GM12878 (cell line): ENCODE measurements at regions not wholly inside any gene's neighbourhood (a gene's known extent, or its start where the extent isn't known, plus 50 kb on each side); places are given as distances from the start of the nearest gene placed in this dataset.
"Not testable (repeated sequence)": the region's sequence is repeated elsewhere in the genome, so short reads cannot be mapped to it uniquely, and the experiment has no call there.

Experiments
- ATAC-seq: fragments of 200-7000 bp; cut with Tn5 transposase; 3 replicates; pipeline ENCODE4 v1.9.1; 2020; ENCODE audit warnings: mild to moderate bottlenecking, moderate library complexity
- BruUV-seq: library from RNA; stranded (reverse); fragments of 400-500 nt; replicated peaks from 2 replicates; lab custom pipeline; 2021; lab: Mats Ljungman, UMichigan
- CTCF ChIA-PET: fragments of 300-600 bp; sonication (Branson Sonifier 250); formaldehyde crosslinking; extraction: SDS; loops from one replicate; lab custom pipeline; 2021; ENCODE audit warnings: inconsistent platforms; lab: Yijun Ruan, JAX
- POLR2A ChIA-PET: fragments of 350-600 bp; formaldehyde crosslinking; extraction: SDS; loops from one replicate; lab custom pipeline; 2021; ENCODE audit warnings: inconsistent platforms; lab: Charles Lee
- RAD21 ChIA-PET: fragments of 300-600 bp; sonication (Branson Sonifier 250); formaldehyde crosslinking; loops from one replicate; lab custom pipeline; 2023; ENCODE audit warnings: antibody characterized with exemption; ENCODE audit not compliant: unreplicated experiment; lab: Charles Lee
- SMC1A ChIA-PET: fragments of 300-600 bp; sonication (Branson Sonifier 250); formaldehyde crosslinking; loops from one replicate; lab custom pipeline; 2023; ENCODE audit not compliant: unreplicated experiment, uncharacterized antibody; lab: Charles Lee
- DNase-seq: peaks from one replicate; pipeline ENCODE4 v3.0.0-alpha.2; 2011; ENCODE audit warnings: low read depth, low spot score
- FAIRE-seq: peaks from 3 replicates; lab custom pipeline; 2011; peaks lifted over from hg19 to GRCh38; lab: Jason Lieb, UNC
- H2AFZ ChIP-seq: 2 replicates; pipeline ENCODE4 v1.6.0; 2011; ENCODE audit warnings: low read depth, low read length, control low read depth; ENCODE audit not compliant: control insufficient read depth
- H3K27ac ChIP-seq: 2 replicates; pipeline ENCODE4 v1.5.1; 2011; ENCODE audit warnings: control low read depth; ENCODE audit not compliant: control insufficient read depth, insufficient read depth
- H3K27me3 ChIP-seq, 2 experiments: replicated peaks in 1 of 2; 2 replicates each; pipeline versions ENCODE4 v1.6.0 to v1.6.1; 2011; ENCODE audit warnings: low read length in 1 of 2; ENCODE audit not compliant: control insufficient read depth in 2 of 2, insufficient read depth in 2 of 2
- H3K36me3 ChIP-seq, 2 experiments: 2 replicates each; pipeline ENCODE4 v1.5.1; 2011; ENCODE audit warnings: low read length in 1 of 2; ENCODE audit not compliant: control insufficient read depth in 2 of 2, insufficient read depth in 2 of 2
- H3K4me1 ChIP-seq: 2 replicates; pipeline ENCODE4 v1.6.1; 2011; ENCODE audit warnings: mild to moderate bottlenecking, low read length, moderate library complexity, mixed read lengths; ENCODE audit not compliant: control insufficient read depth, insufficient read depth
- H3K4me2 ChIP-seq: 2 replicates; pipeline ENCODE4 v1.6.0; 2011; ENCODE audit warnings: control low read depth; ENCODE audit not compliant: control insufficient read depth, insufficient read depth
- H3K4me3 ChIP-seq: fragments of 200-600 bp; sonication (generic); 2 replicates; pipeline ENCODE4 v1.5.1; 2016
- H3K79me2 ChIP-seq: 2 replicates; pipeline ENCODE4 v1.6.0; 2011; ENCODE audit warnings: low read length; ENCODE audit not compliant: control insufficient read depth, insufficient read depth
- H3K9ac ChIP-seq: 2 replicates; pipeline ENCODE4 v1.8.0; 2011; ENCODE audit warnings: low read length, control low read depth, mixed read lengths; ENCODE audit not compliant: control insufficient read depth, insufficient read depth
- H3K9me3 ChIP-seq: replicated peaks from 3 replicates; pipeline ENCODE4 v1.5.1; 2011; ENCODE audit warnings: mild to moderate bottlenecking, low read length; ENCODE audit not compliant: control insufficient read depth, insufficient read depth
- H4K20me1 ChIP-seq: 2 replicates; pipeline ENCODE4 v1.6.0; 2011; ENCODE audit not compliant: control insufficient read depth, insufficient read depth
- ATF2 ChIP-seq: IDR thresholded peaks from 2 replicates; pipeline ENCODE4 v1.6.1; 2012; ENCODE audit warnings: low read length, inconsistent platforms
- ELK1 ChIP-seq: IDR thresholded peaks from 2 replicates; pipeline ENCODE4 v1.6.1; 2012; ENCODE audit warnings: low read depth, low read length, improper control_type of control experiment
- EP300 ChIP-seq, 2 experiments: fragments of 150-350 bp in 1 of 2; IDR thresholded peaks; 2 replicates each; pipeline ENCODE4 v1.6.1; 2011 to 2012; ENCODE audit warnings: low read depth in 2 of 2, low read length in 2 of 2, borderline replicate concordance in 1 of 2, improper control_type of control experiment in 1 of 2, inconsistent platforms in 1 of 2; ENCODE audit not compliant: control insufficient read depth in 1 of 2
- ESRRA ChIP-seq: IDR thresholded peaks from 2 replicates; pipeline ENCODE4 v1.6.1; 2012; ENCODE audit warnings: mild to moderate bottlenecking, low read length, improper control_type of control experiment
- EZH2 ChIP-seq: IDR thresholded peaks from 2 replicates; pipeline ENCODE4 v1.6.1; 2012; ENCODE audit warnings: low read depth, mild to moderate bottlenecking, control low read depth, inconsistent platforms, low read length, borderline replicate concordance; ENCODE audit not compliant: control insufficient read depth
- JUND ChIP-seq: IDR thresholded peaks from 2 replicates; pipeline ENCODE4 v1.6.1; 2012; ENCODE audit warnings: low read depth, mild to moderate bottlenecking, low read length, improper control_type of control experiment, moderate library complexity
- KAT2A ChIP-seq: conservative IDR thresholded peaks from 2 replicates; pipeline ENCODE4 v1.6.1; 2011; ENCODE audit warnings: low read depth, low read length; ENCODE audit not compliant: control insufficient read depth
- NKRF ChIP-seq: fragments of 450-650 bp; conservative IDR thresholded peaks from 2 replicates; pipeline ENCODE4 v1.6.1; 2017; ENCODE audit warnings: mild to moderate bottlenecking, moderate library complexity
- SIN3A ChIP-seq: IDR thresholded peaks from 2 replicates; pipeline ENCODE4 v1.6.1; 2012; ENCODE audit warnings: low read depth, low read length, improper control_type of control experiment
- SPI1 ChIP-seq: IDR thresholded peaks from 2 replicates; pipeline ENCODE4 v1.6.1; 2011; ENCODE audit warnings: low read depth, mild to moderate bottlenecking, low read length, moderate library complexity, borderline replicate concordance; ENCODE audit not compliant: insufficient read depth
- TCF7 ChIP-seq: IDR thresholded peaks from 2 replicates; pipeline ENCODE4 v1.6.1; 2014; ENCODE audit warnings: antibody characterized with exemption, borderline replicate concordance
- ZNF24 ChIP-seq: fragments of 450-650 bp; IDR thresholded peaks from 2 replicates; pipeline ENCODE4 v1.6.1; 2017; ENCODE audit warnings: antibody characterized with exemption, mild to moderate bottlenecking
- WGBS: methylation state at CpG from one replicate; pipeline ENCODE4 v1.1.6; 2016; ENCODE audit warnings: low lambda C conversion rate; ENCODE audit not compliant: insufficient replicate concordance, insufficient coverage; ENCODE audit errors: missing lambda C conversion rate; 5-methylcytosine and 5-hydroxymethylcytosine counted together
- in situ Hi-C: fragments of 300-500 bp; cut with MboI; formaldehyde crosslinking; loops from 9 replicates; pipeline ENCODE4 v1.14.3; 2018; ENCODE audit warnings: mixed read lengths
- intact Hi-C: fragments of 100-400 bp; cut with micrococcal nuclease; formaldehyde crosslinking; loops from one replicate; pipeline ENCODE4 v1.14.2; 2022; ENCODE audit not compliant: unreplicated experiment

GRCh38 chr2:140076164-140076563 lies 1296.0 kb upstream of the NXPH2 start (continued):
- TF ChIP-seq EP300 (IDR thresholded peaks at IDR 0.05; ENCODE audit: borderline replicate concordance in 1 of 2, control insufficient read depth in 1 of 2, low read depth in 2 of 2, low read length in 2 of 2) (no peak), SIN3A (no peak), NKRF (no peak)

- H2AFZ ChIP-seq, H3K9me3 ChIP-seq, RAD21 ChIA-PET, H3K36me3 ChIP-seq, H3K79me2 ChIP-seq, H4K20me1 ChIP-seq, CTCF ChIA-PET, in situ Hi-C loops, H3K9ac ChIP-seq, ATAC-seq, H3K27me3 ChIP-seq, H3K4me3 ChIP-seq, FAIRE-seq, BruUV-seq, DNase-seq, H3K4me1 ChIP-seq, H3K4me2 ChIP-seq, POLR2A ChIA-PET, intact Hi-C loops, SMC1A ChIA-PET, H3K27ac ChIP-seq: not testable (repeated sequence)
- WGBS, result 75% methylated on average over 30 of the region's 30 CpGs
Observed at GRCh38 chr2:140073763-140074162, 1293.6 kb upstream of the NXPH2 start.

- 0% methylated on average over 1 of the region's 1 CpG for WGBS
- BruUV-seq, result no TSS peak
- RAD21 ChIA-PET, result no interaction called here
- TF ChIP-seq EZH2 (no peak), ATF2 (no peak), ELK1 (no peak), KAT2A (no peak), ZNF24 (no peak), JUND (no peak), SPI1 (no peak), TCF7 (no peak), ESRRA (no peak)
Observed at GRCh38 chr2:140067661-140068060, 1287.5 kb upstream of the NXPH2 start.

More at GRCh38 chr2:140067661-140068060, 1287.5 kb upstream of the NXPH2 start:
- Histone ChIP-seq H3K4me3 (no peak overlapping the region), H3K4me1 (no peaks in the 10 kb centered on the region), H3K9me3 (no peaks in the 10 kb centered on the region), H3K27me3 (no peaks in the 10 kb centered on the region), H2AFZ (no peak overlapping the region), H3K4me2 (no peak overlapping the region), H3K36me3 (no peaks in the 10 kb centered on the region), H3K9ac (no peak overlapping the region), H3K27ac (no peak overlapping the region), H4K20me1 (no peaks in the 10 kb centered on the region), H3K79me2 (no peaks in the 10 kb centered on the region)
- CTCF ChIA-PET, result no interaction called here
- no peak for FAIRE-seq
- POLR2A ChIA-PET, result no interaction called here
- intact Hi-C loops, result no loop called here
- no peak for ATAC-seq
- in situ Hi-C loops, result no loop called here
- SMC1A ChIA-PET, result no interaction called here
- DNase-seq, result no peak
